K562 (cell line): ENCODE measurements at regions not wholly inside any gene's neighbourhood (a gene's known extent, or its start where the extent isn't known, plus 50 kb on each side); places are given as distances from the start of the nearest gene placed in this dataset.

ENCODE experiments used
- ATAC-seq: fragments of 200-7000 bp; cut with Tn5 transposase; 3 replicates; pipeline ENCODE4 v1.9.1; 2020; ENCODE audit warnings: moderate library complexity
- BruUV-seq: library from RNA; stranded (reverse); fragments of 400-500 nt; replicated peaks from 2 replicates; lab custom pipeline; 2021; lab: Mats Ljungman, UMichigan
- CTCF ChIA-PET: fragments of 300-600 bp; formaldehyde crosslinking; extraction: SDS; loops from one replicate; lab custom pipeline; 2021; ENCODE audit warnings: low intra/inter-chr PET ratio; lab: Yijun Ruan, JAX
- POLR2A ChIA-PET: fragments of 300-600, 350-650 bp; sonication (Branson Sonifier 250); formaldehyde crosslinking; extraction: SDS; loops from one replicate; lab custom pipeline; 2021; ENCODE audit warnings: antibody characterized with exemption, inconsistent platforms; lab: Yijun Ruan, JAX
- DNase-seq, 4 experiments: peaks; one replicate each; pipeline versions ENCODE4 v3.0.0 to v3.0.0-alpha.2; 2011 to 2018; ENCODE audit warnings: low spot score in 3 of 4, mixed read lengths in 3 of 4; ENCODE audit errors: extremely low read depth in 1 of 4
- FAIRE-seq: peaks from 2 replicates; lab custom pipeline; 2011; peaks lifted over from hg19 to GRCh38; lab: Jason Lieb, UNC
- H2AFZ ChIP-seq: 2 replicates; pipeline ENCODE4 v1.6.0; 2011; ENCODE audit warnings: low read depth, low read length, control low read depth, inconsistent platforms
- H3K27ac ChIP-seq: fragments of 200-600 bp; 3 replicates; pipeline ENCODE4 v1.8.0; 2011; ENCODE audit warnings: low read depth, mild to moderate bottlenecking, control low read depth, inconsistent platforms, low read length, moderate library complexity, mixed read lengths; ENCODE audit errors: extremely low read depth
- H3K27me3 ChIP-seq, 2 experiments: fragments of 300-600 bp in 1 of 2; 2 replicates in 1 of 2; 3 replicates in 1 of 2; pipeline versions ENCODE4 v1.6.0 to v1.8.0; 2011; ENCODE audit warnings: inconsistent platforms in 2 of 2, low read length in 2 of 2, mild to moderate bottlenecking in 1 of 2, mixed read lengths in 1 of 2, moderate library complexity in 1 of 2; ENCODE audit not compliant: control insufficient read depth in 2 of 2, insufficient read depth in 2 of 2
- H3K36me3 ChIP-seq: fragments of 300-600 bp; 3 replicates; pipeline ENCODE4 v1.8.0; 2011; ENCODE audit warnings: mild to moderate bottlenecking, low read length, inconsistent platforms; ENCODE audit not compliant: control insufficient read depth, insufficient read depth
- H3K4me1 ChIP-seq, 2 experiments: fragments of 200-600 bp in 1 of 2; replicated peaks in 1 of 2; 2 replicates in 1 of 2; 3 replicates in 1 of 2; pipeline versions ENCODE4 v1.5.1 to v1.8.0; 2011; ENCODE audit warnings: inconsistent platforms in 2 of 2, low read length in 2 of 2, mild to moderate bottlenecking in 1 of 2, mixed read lengths in 1 of 2, moderate library complexity in 1 of 2; ENCODE audit not compliant: control insufficient read depth in 2 of 2, insufficient read depth in 2 of 2
- H3K4me2 ChIP-seq: 2 replicates; pipeline ENCODE4 v1.6.1; 2011; ENCODE audit warnings: low read length, control low read depth, inconsistent platforms, mixed read lengths; ENCODE audit not compliant: insufficient read depth
- H3K4me3 ChIP-seq: fragments of 200-600 bp; sonication (generic), shearing (Covaris generic); 2 replicates; pipeline ENCODE4 v1.5.1; 2016; ENCODE audit warnings: control low read depth, inconsistent platforms
- H3K79me2 ChIP-seq: fragments of 200-600 bp; 3 replicates; pipeline ENCODE4 v1.8.0; 2011; ENCODE audit warnings: low read length, inconsistent platforms; ENCODE audit not compliant: control insufficient read depth, insufficient read depth
- H3K9ac ChIP-seq, 2 experiments: 2 replicates each; pipeline versions ENCODE4 v1.6.0 to v1.6.1; 2011; ENCODE audit warnings: low read depth in 2 of 2, low read length in 2 of 2, control low read depth in 1 of 2, inconsistent platforms in 1 of 2, mild to moderate bottlenecking in 1 of 2, mixed read lengths in 1 of 2; ENCODE audit not compliant: insufficient read depth in 1 of 2
- H3K9me1 ChIP-seq: one replicate; pipeline ENCODE4 v1.6.0; 2011; ENCODE audit warnings: inconsistent platforms, mild to moderate bottlenecking, low read length, moderate library complexity; ENCODE audit not compliant: control insufficient read depth, insufficient read depth
- H3K9me3 ChIP-seq: replicated peaks from 2 replicates; pipeline ENCODE4 v1.5.1; 2011; ENCODE audit warnings: low read depth, low read length, inconsistent platforms; ENCODE audit not compliant: control insufficient read depth, insufficient read depth
- H4K20me1 ChIP-seq: replicated peaks from 2 replicates; pipeline ENCODE4 v1.6.1; 2011; ENCODE audit warnings: low read length, inconsistent platforms, mixed read lengths; ENCODE audit not compliant: control insufficient read depth, insufficient read depth
- BRD9 ChIP-seq: fragments of 450-650 bp; IDR thresholded peaks from 2 replicates; pipeline ENCODE4 v1.6.1; 2018; ENCODE audit warnings: low read depth; ENCODE audit not compliant: partially characterized antibody
- CBFB ChIP-seq: sonication (generic); formaldehyde crosslinking; IDR thresholded peaks from 2 replicates; pipeline ENCODE4 v1.4.0; 2020; ENCODE audit warnings: mild to moderate bottlenecking, missing genetic modification reagents
- CBX5 ChIP-seq: IDR thresholded peaks from 2 replicates; pipeline ENCODE4 v1.6.1; 2014; ENCODE audit warnings: low read depth, borderline replicate concordance
- CHAMP1 ChIP-seq: fragments of 450-650 bp; IDR thresholded peaks from 2 replicates; pipeline ENCODE4 v1.6.1; 2016; ENCODE audit warnings: mild to moderate bottlenecking
- DPF2 ChIP-seq: fragments of 450-650 bp; IDR thresholded peaks from 2 replicates; pipeline ENCODE4 v1.6.1; 2016
- HEY1 ChIP-seq: fragments of 250-450 bp; sonication (Bioruptor Pico); IDR thresholded peaks from 2 replicates; pipeline ENCODE4 v1.5.0; 2020; ENCODE audit warnings: mild to moderate bottlenecking, moderate library complexity, borderline replicate concordance
- HOMEZ ChIP-seq: fragments of 250-450 bp; sonication (Bioruptor Pico); IDR thresholded peaks from 2 replicates; pipeline ENCODE4 v1.4.0; 2020; ENCODE audit warnings: mild to moderate bottlenecking, moderate library complexity
- KLF10 ChIP-seq: fragments of 250-450 bp; sonication (Bioruptor Pico); IDR thresholded peaks from 2 replicates; pipeline ENCODE4 v1.6.1; 2021; ENCODE audit warnings: matching md5 sums
- L3MBTL2 ChIP-seq: fragments of 450-650 bp; IDR thresholded peaks from 2 replicates; pipeline ENCODE4 v1.6.1; 2016; ENCODE audit warnings: mild to moderate bottlenecking, moderate library complexity
- MCM2 ChIP-seq: fragments of 450-650 bp; IDR thresholded peaks from 2 replicates; pipeline ENCODE4 v1.6.1; 2017; ENCODE audit warnings: low read depth, mild to moderate bottlenecking
- PHF21A ChIP-seq: fragments of 450-650 bp; IDR thresholded peaks from 2 replicates; pipeline ENCODE4 v1.6.1; 2017; ENCODE audit warnings: low read depth, borderline replicate concordance
- POLR2A ChIP-seq: fragments of 450-650 bp; conservative IDR thresholded peaks from 2 replicates; pipeline ENCODE4 v1.6.1; 2016
- XRCC5 ChIP-seq: fragments of 200-400 bp; formaldehyde crosslinking; IDR thresholded peaks from 2 replicates; pipeline ENCODE4 v1.6.1; 2017; ENCODE audit warnings: low read depth, mild to moderate bottlenecking, low read length
- YY1 ChIP-seq, 3 experiments: IDR thresholded peaks; 2 replicates each; pipeline ENCODE4 v1.6.1; 2011; ENCODE audit warnings: low read length in 2 of 3, mild to moderate bottlenecking in 2 of 3, moderate library complexity in 2 of 3, borderline replicate concordance in 1 of 3, control low read depth in 1 of 3, low read depth in 1 of 3; ENCODE audit not compliant: insufficient read depth in 3 of 3, insufficient replicate concordance in 2 of 3, control insufficient read depth in 1 of 3, insufficient read length in 1 of 3; ENCODE audit errors: extremely low read depth in 1 of 3
- WGBS: fragments of 100-300 bp; shearing (Covaris generic); methylation state at CpG from one replicate; pipeline ENCODE4 v1.1.6; 2016; ENCODE audit warnings: low coverage, mixed read lengths; ENCODE audit not compliant: insufficient coverage; ENCODE audit errors: missing lambda C conversion rate; 5-methylcytosine and 5-hydroxymethylcytosine counted together
- in situ Hi-C: fragments of 300-500 bp; cut with MboI; formaldehyde crosslinking; loops from 4 replicates; pipeline ENCODE4 v1.15.0; 2018; ENCODE audit warnings: inconsistent platforms, mixed read lengths
- intact Hi-C: fragments of 100-400 bp; cut with micrococcal nuclease; formaldehyde crosslinking; loops from 2 replicates; pipeline ENCODE4 v1.14.2; 2022
- TF ChIP-seq, protein P1 (sequence below): fragments of 250-450 bp; sonication (Bioruptor Pico); IDR thresholded peaks from 2 replicates; pipeline ENCODE4 v1.8.0; 2022; ENCODE audit warnings: inconsistent platforms

GRCh38 chr7:131061818-131062217 lies 265.9 kb upstream of the MKLN1 start:
- intact Hi-C loops, result no loop called here
- ChIA-PET CTCF (no interaction called here), POLR2A (no interaction called here)
- H3K79me2 ChIP-seq, result no peaks in the 10 kb centered on the region
- no peak overlapping the region for H3K4me2 ChIP-seq
- H2AFZ ChIP-seq, result no peak overlapping the region
- ATAC-seq (no peak), DNase-seq (no peak), FAIRE-seq (no peak)
- H3K4me3 ChIP-seq, result no peak overlapping the region
- peaks cover 0 to 7% of the 10 kb centered on the region in 2 experiments; a peak in 2 of 5 replicates for H3K4me1 ChIP-seq
- no peaks in the 10 kb centered on the region for H4K20me1 ChIP-seq
- H3K9ac ChIP-seq, result no peak overlapping the region
- H3K27ac ChIP-seq, result no peak overlapping the region
- in situ Hi-C loops, result no loop called here
- 96% methylated on average over 4 of the region's 4 CpGs for WGBS
- no peaks in the 10 kb centered on the region for H3K9me1 ChIP-seq
- H3K27me3 ChIP-seq, result no peaks in the 10 kb centered on the region
- no peaks in the 10 kb centered on the region for H3K9me3 ChIP-seq
- BruUV-seq, result no TSS peak
- H3K36me3 ChIP-seq, result no peaks in the 10 kb centered on the region
- TF ChIP-seq, protein P1, sequence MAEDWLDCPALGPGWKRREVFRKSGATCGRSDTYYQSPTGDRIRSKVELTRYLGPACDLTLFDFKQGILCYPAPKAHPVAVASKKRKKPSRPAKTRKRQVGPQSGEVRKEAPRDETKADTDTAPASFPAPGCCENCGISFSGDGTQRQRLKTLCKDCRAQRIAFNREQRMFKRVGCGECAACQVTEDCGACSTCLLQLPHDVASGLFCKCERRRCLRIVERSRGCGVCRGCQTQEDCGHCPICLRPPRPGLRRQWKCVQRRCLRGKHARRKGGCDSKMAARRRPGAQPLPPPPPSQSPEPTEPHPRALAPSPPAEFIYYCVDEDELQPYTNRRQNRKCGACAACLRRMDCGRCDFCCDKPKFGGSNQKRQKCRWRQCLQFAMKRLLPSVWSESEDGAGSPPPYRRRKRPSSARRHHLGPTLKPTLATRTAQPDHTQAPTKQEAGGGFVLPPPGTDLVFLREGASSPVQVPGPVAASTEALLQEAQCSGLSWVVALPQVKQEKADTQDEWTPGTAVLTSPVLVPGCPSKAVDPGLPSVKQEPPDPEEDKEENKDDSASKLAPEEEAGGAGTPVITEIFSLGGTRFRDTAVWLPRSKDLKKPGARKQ (CRISPR knock-in tag), result no peak
- TF ChIP-seq KLF10 (no peak), HOMEZ (CRISPR knock-in tag) (no peak), MCM2 (no peak), XRCC5 (no peak), CBX5 (no peak), BRD9 (no peak), POLR2A (no peak), CHAMP1 (no peak), PHF21A (no peak), DPF2 (no peak), HEY1 (no peak), YY1 (IDR thresholded peaks at IDR 0.05; ENCODE audit: borderline replicate concordance in 1 of 3, control insufficient read depth in 1 of 3, extremely low read depth in 1 of 3, insufficient read depth in 3 of 3, insufficient read length in 1 of 3, insufficient replicate concordance in 2 of 3, low read depth in 1 of 3, low read length in 2 of 3) (no peak), CBFB (no peak), L3MBTL2 (no peak)
